SU-DHL-6 (cell line): ENCODE measurements at regions not wholly inside any gene's neighbourhood (a gene's known extent, or its start where the extent isn't known, plus 50 kb on each side); places are given as distances from the start of the nearest gene placed in this dataset.

Experiments used
- H2AFZ ChIP-seq: fragments of 200-600 bp; sonication (generic); 2 replicates; pipeline ENCODE4 v1.6.1; 2014; ENCODE audit warnings: low read depth, mild to moderate bottlenecking, moderate library complexity, mixed read lengths, antibody characterized with exemption, low read length; ENCODE audit not compliant: severe bottlenecking
- H3F3A ChIP-seq: fragments of 200-600 bp; shearing (Covaris generic); 2 replicates; pipeline ENCODE4 v1.6.0; 2016; ENCODE audit warnings: antibody characterized with exemption, mild to moderate bottlenecking; ENCODE audit not compliant: insufficient read depth
- H3K27ac ChIP-seq: fragments of 200-600 bp; sonication (generic); 2 replicates; pipeline ENCODE4 v1.5.1; 2016; ENCODE audit warnings: low read depth, mild to moderate bottlenecking, low read length, moderate library complexity, mixed read lengths
- H3K27me3 ChIP-seq: fragments of 200-600 bp; sonication (generic), shearing (Covaris generic); 2 replicates; pipeline ENCODE4 v1.6.0; 2014; ENCODE audit warnings: mild to moderate bottlenecking, low read length
- H3K36me3 ChIP-seq: fragments of 200-600 bp; sonication (generic); 2 replicates; pipeline ENCODE4 v1.6.1; 2014; ENCODE audit warnings: mild to moderate bottlenecking, low read length, mixed read lengths
- H3K4me2 ChIP-seq: fragments of 300-600, 200-600 bp; shearing (Covaris generic), sonication (generic); 2 replicates; pipeline ENCODE4 v1.6.0; 2014; ENCODE audit warnings: low read length, low read depth, mild to moderate bottlenecking; ENCODE audit not compliant: poor library complexity, severe bottlenecking
- H3K4me3 ChIP-seq: fragments of 200-600 bp; sonication (generic); 2 replicates; pipeline ENCODE4 v1.5.1; 2014; ENCODE audit warnings: antibody characterized with exemption, low read length, mild to moderate bottlenecking, mixed read lengths; ENCODE audit not compliant: insufficient read depth, poor library complexity, severe bottlenecking
- H3K79me2 ChIP-seq: fragments of 200-600 bp; sonication (generic); 2 replicates; pipeline ENCODE4 v1.6.1; 2014; ENCODE audit warnings: mild to moderate bottlenecking, low read length, moderate library complexity; ENCODE audit not compliant: insufficient read depth
- H3K9ac ChIP-seq: fragments of 200-600 bp; sonication (generic); 2 replicates; pipeline ENCODE4 v1.7.0; 2014; ENCODE audit warnings: mild to moderate bottlenecking, low read length
- H3K9me2 ChIP-seq: fragments of 200-600 bp; sonication (generic); replicated peaks from 2 replicates; pipeline ENCODE4 v1.6.1; 2014; ENCODE audit warnings: low read length; ENCODE audit not compliant: insufficient read depth
- H3K9me3 ChIP-seq: fragments of 200-600 bp; sonication (generic); 2 replicates; pipeline ENCODE4 v1.6.1; 2014; ENCODE audit warnings: low read length, mixed read lengths; ENCODE audit not compliant: insufficient read depth
- H4K20me1 ChIP-seq: fragments of 200-600 bp; sonication (generic); 2 replicates; pipeline ENCODE4 v1.6.1; 2014; ENCODE audit warnings: low read depth, mild to moderate bottlenecking, antibody characterized with exemption, low read length, moderate library complexity, mixed read lengths
- EZH2phosphoT487 ChIP-seq: fragments of 200-600 bp; sonication (generic), shearing (Covaris generic); conservative IDR thresholded peaks from 2 replicates; pipeline ENCODE4 v1.6.1; 2018; ENCODE audit warnings: mild to moderate bottlenecking, antibody characterized with exemption, low read length, moderate library complexity, mixed read lengths
- TF ChIP-seq, protein P1 (sequence below): fragments of 200-600 bp; sonication (generic); IDR thresholded peaks from one replicate; pipeline ENCODE4 v1.5.1; 2017; ENCODE audit warnings: antibody characterized with exemption, mild to moderate bottlenecking, low read length, moderate library complexity; ENCODE audit not compliant: insufficient read depth, poor library complexity, severe bottlenecking

DNA sequence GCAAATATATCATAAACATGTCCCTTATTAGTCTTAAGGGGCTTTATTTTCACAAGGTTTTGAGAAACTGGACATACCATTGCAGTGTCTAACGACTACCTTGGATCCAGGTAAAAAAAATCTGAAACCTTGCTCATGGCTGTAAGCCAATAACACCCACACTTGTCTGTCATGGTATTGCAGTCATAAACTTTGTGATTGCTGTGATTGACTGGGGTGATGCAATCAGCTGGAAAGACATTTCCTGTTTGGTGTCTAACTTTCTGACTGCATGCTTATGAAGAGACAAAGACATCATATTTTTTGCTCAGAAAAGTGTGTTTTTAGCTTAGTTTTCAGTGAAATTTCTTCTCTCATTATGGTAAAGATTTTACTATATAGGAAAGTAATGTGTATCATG is 635.0 kb downstream of the TSN start:
- Histone ChIP-seq H3K27ac (no peak overlapping the region), H3K4me2 (no peak overlapping the region), H3K9me2 (no peaks in the 10 kb centered on the region), H3K27me3 (no peaks in the 10 kb centered on the region), H2AFZ (no peak overlapping the region), H3K9me3 (peaks cover 7% of the 10 kb centered on the region; the same call in 1 of the 2 replicates), H3F3A (no peaks in the 10 kb centered on the region), H3K4me3 (no peak overlapping the region), H3K9ac (no peak overlapping the region), H4K20me1 (no peaks in the 10 kb centered on the region), H3K79me2 (no peaks in the 10 kb centered on the region), H3K36me3 (no peaks in the 10 kb centered on the region)
- TF ChIP-seq, protein P1, sequence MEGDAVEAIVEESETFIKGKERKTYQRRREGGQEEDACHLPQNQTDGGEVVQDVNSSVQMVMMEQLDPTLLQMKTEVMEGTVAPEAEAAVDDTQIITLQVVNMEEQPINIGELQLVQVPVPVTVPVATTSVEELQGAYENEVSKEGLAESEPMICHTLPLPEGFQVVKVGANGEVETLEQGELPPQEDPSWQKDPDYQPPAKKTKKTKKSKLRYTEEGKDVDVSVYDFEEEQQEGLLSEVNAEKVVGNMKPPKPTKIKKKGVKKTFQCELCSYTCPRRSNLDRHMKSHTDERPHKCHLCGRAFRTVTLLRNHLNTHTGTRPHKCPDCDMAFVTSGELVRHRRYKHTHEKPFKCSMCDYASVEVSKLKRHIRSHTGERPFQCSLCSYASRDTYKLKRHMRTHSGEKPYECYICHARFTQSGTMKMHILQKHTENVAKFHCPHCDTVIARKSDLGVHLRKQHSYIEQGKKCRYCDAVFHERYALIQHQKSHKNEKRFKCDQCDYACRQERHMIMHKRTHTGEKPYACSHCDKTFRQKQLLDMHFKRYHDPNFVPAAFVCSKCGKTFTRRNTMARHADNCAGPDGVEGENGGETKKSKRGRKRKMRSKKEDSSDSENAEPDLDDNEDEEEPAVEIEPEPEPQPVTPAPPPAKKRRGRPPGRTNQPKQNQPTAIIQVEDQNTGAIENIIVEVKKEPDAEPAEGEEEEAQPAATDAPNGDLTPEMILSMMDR = no peak
- TF ChIP-seq EZH2phosphoT487 = no peak

DNA sequence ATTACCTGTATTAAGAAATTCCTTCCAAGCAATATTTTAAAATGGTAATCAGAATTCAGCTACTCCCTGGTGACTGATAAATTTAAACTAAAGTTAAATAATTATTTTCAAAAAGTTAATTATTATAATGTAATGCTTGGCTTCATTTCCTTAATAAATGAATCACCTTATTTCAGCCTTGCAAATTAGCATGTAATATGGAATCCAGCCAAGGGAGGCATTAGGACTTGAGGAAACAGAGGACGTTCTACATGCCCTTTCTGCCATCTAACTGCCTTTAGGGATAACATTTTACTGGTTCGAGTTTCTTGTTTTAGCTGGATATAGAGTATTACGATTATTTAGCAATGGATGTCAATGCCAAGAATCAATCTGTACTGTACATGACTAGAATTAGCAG is 636.3 kb downstream of the TSN start:
- peaks cover 7% of the 10 kb centered on the region; the same call in 1 of the 2 replicates for H3K9me3 ChIP-seq
- H4K20me1 ChIP-seq = no peaks in the 10 kb centered on the region
- H3K79me2 ChIP-seq = no peaks in the 10 kb centered on the region
- no peak overlapping the region for H3K4me2 ChIP-seq
- H3K36me3 ChIP-seq = no peaks in the 10 kb centered on the region
- no peak overlapping the region for H3K27ac ChIP-seq
- no peak overlapping the region for H2AFZ ChIP-seq
- H3K9ac ChIP-seq = no peak overlapping the region
- TF ChIP-seq, protein P1 = no peak
- TF ChIP-seq EZH2phosphoT487 = no peak
- no peaks in the 10 kb centered on the region for H3K27me3 ChIP-seq
- H3F3A ChIP-seq = no peaks in the 10 kb centered on the region
- H3K4me3 ChIP-seq = no peak overlapping the region
- no peaks in the 10 kb centered on the region for H3K9me2 ChIP-seq

- no peak for TF ChIP-seq EZH2phosphoT487
- TF ChIP-seq, protein P1 = no peak
- no peaks in the 10 kb centered on the region for H3K9me3 ChIP-seq
- H4K20me1 ChIP-seq = no peaks in the 10 kb centered on the region
- no peaks in the 10 kb centered on the region for H3K79me2 ChIP-seq
- H3K9me2 ChIP-seq = no peaks in the 10 kb centered on the region
- H3K36me3 ChIP-seq = no peaks in the 10 kb centered on the region
- H2AFZ ChIP-seq = no peak overlapping the region
- H3K9ac ChIP-seq = no peak overlapping the region
- H3F3A ChIP-seq = no peaks in the 10 kb centered on the region
- H3K27ac ChIP-seq = no peak overlapping the region
- H3K27me3 ChIP-seq = no peaks in the 10 kb centered on the region
- no peak overlapping the region for H3K4me2 ChIP-seq
- no peak overlapping the region for H3K4me3 ChIP-seq
Measured at GRCh38 chr2:122395687-122396086, 640.2 kb downstream of the TSN start.
